Thyroid gland (tissue), 4 donors: ENCODE measurements at regions not wholly inside any gene's neighbourhood (a gene's known extent, or its start where the extent isn't known, plus 50 kb on each side); places are given as distances from the start of the nearest gene placed in this dataset.

Source experiments
- CTCF ChIP-seq, 6 experiments: fragments of 200-600 bp in 3 of 6; fragments of 450-650 bp in 3 of 6; sonication (generic) in 3 of 6; IDR thresholded peaks; one replicate each; pipeline ENCODE4 v1.5.1; 2016 to 2019; ENCODE audit warnings: antibody characterized with exemption in 6 of 6, mild to moderate bottlenecking in 2 of 6, inconsistent platforms in 1 of 6, moderate library complexity in 1 of 6
- POLR2A ChIP-seq, 2 donors: fragments of 450-650 bp; IDR thresholded peaks; one replicate each; pipeline ENCODE4 v1.6.1; 2017; ENCODE audit warnings: antibody characterized with exemption in 2 of 2, mild to moderate bottlenecking in 2 of 2, moderate library complexity in 1 of 2

- no peak for TF ChIP-seq CTCF (IDR thresholded peaks at IDR 0.05)
- no peak for TF ChIP-seq POLR2A (IDR thresholded peaks at IDR 0.05)
These were observed 427.0 kb upstream of the RARB start for GRCh38 chr3:25000971-25001591.
